ENCODE measurements at regions not wholly inside any gene's neighbourhood (a gene's known extent, or its start where the extent isn't known, plus 50 kb on each side); places are given as distances from the start of the nearest gene placed in this dataset.

GRCh38 chrX:7441586-7441985, 293.6 kb upstream of the PUDP start:
- TF ChIP-seq, protein P1, sequence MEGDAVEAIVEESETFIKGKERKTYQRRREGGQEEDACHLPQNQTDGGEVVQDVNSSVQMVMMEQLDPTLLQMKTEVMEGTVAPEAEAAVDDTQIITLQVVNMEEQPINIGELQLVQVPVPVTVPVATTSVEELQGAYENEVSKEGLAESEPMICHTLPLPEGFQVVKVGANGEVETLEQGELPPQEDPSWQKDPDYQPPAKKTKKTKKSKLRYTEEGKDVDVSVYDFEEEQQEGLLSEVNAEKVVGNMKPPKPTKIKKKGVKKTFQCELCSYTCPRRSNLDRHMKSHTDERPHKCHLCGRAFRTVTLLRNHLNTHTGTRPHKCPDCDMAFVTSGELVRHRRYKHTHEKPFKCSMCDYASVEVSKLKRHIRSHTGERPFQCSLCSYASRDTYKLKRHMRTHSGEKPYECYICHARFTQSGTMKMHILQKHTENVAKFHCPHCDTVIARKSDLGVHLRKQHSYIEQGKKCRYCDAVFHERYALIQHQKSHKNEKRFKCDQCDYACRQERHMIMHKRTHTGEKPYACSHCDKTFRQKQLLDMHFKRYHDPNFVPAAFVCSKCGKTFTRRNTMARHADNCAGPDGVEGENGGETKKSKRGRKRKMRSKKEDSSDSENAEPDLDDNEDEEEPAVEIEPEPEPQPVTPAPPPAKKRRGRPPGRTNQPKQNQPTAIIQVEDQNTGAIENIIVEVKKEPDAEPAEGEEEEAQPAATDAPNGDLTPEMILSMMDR (IDR thresholded peaks at IDR 0.05): no peak
- no peak for TF ChIP-seq EP300 (IDR thresholded peaks at IDR 0.05)
